ENCODE measurements at regions not wholly inside any gene's neighbourhood (a gene's known extent, or its start where the extent isn't known, plus 50 kb on each side); places are given as distances from the start of the nearest gene placed in this dataset.

DNA sequence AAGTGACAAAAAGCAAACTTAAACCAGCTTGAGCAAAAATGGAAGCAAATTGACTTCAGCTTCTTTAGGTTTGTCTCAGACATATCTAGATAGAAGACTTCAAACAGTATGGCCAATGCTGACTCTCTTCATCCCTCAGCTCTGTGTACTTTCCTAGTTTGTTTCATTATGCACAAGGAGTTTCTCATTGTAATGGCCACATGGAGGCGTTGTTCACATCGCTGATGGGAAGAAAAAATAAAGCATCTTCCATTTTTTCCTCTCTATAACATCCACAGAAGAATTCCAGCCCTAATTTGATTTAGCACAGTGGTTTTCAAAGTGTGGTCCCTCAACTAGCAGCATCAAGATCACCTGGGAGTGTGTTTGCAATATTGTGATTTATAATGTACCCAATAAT lies 397.5 kb upstream of the PRKX start:
- TF ChIP-seq, protein P1, sequence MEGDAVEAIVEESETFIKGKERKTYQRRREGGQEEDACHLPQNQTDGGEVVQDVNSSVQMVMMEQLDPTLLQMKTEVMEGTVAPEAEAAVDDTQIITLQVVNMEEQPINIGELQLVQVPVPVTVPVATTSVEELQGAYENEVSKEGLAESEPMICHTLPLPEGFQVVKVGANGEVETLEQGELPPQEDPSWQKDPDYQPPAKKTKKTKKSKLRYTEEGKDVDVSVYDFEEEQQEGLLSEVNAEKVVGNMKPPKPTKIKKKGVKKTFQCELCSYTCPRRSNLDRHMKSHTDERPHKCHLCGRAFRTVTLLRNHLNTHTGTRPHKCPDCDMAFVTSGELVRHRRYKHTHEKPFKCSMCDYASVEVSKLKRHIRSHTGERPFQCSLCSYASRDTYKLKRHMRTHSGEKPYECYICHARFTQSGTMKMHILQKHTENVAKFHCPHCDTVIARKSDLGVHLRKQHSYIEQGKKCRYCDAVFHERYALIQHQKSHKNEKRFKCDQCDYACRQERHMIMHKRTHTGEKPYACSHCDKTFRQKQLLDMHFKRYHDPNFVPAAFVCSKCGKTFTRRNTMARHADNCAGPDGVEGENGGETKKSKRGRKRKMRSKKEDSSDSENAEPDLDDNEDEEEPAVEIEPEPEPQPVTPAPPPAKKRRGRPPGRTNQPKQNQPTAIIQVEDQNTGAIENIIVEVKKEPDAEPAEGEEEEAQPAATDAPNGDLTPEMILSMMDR (IDR thresholded peaks at IDR 0.05; ENCODE audit: extremely low read depth in 1 of 2, insufficient read depth in 1 of 2, low read depth in 1 of 2, low read length in 2 of 2), result no peak
- TF ChIP-seq POLR2AphosphoS5 (IDR thresholded peaks at IDR 0.05; ENCODE audit: insufficient read depth, low read depth, low read length) (no peak), POLR2A (IDR thresholded peaks at IDR 0.05; ENCODE audit: low read depth, low read length) (no peak), EZH2 (IDR thresholded peaks at IDR 0.05; ENCODE audit: borderline replicate concordance, low read depth, low read length, severe bottlenecking) (no peak), MYC (IDR thresholded peaks at IDR 0.05; ENCODE audit: low read depth, low read length) (no peak)
- TF ChIP-seq, protein P2, sequence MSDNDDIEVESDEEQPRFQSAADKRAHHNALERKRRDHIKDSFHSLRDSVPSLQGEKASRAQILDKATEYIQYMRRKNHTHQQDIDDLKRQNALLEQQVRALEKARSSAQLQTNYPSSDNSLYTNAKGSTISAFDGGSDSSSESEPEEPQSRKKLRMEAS (IDR thresholded peaks at IDR 0.05; ENCODE audit: insufficient read depth, insufficient read length), result no peak
